Cardiac fibroblast (primary cell): ENCODE measurements at regions not wholly inside any gene's neighbourhood (a gene's known extent, or its start where the extent isn't known, plus 50 kb on each side); places are given as distances from the start of the nearest gene placed in this dataset.

Source experiments
- DNase-seq, 2 donors: peaks; one replicate each; pipeline versions ENCODE4 v3.0.0 to v3.0.0-alpha.2; 2010; ENCODE audit warnings: low read depth in 2 of 2
- H3K4me3 ChIP-seq, 2 donors: replicated peaks in 1 of 2; 1 replicate in 1 of 2; 2 replicates in 1 of 2; pipeline ENCODE4 v1.5.1; 2011; ENCODE audit warnings: low read depth in 2 of 2, low read length in 2 of 2, mild to moderate bottlenecking in 2 of 2, moderate library complexity in 1 of 2
- TF ChIP-seq, protein P1 (sequence below): IDR thresholded peaks from one replicate; pipeline ENCODE4 v1.5.1; 2011; ENCODE audit warnings: low read depth, mild to moderate bottlenecking, low read length, inconsistent platforms

DNA sequence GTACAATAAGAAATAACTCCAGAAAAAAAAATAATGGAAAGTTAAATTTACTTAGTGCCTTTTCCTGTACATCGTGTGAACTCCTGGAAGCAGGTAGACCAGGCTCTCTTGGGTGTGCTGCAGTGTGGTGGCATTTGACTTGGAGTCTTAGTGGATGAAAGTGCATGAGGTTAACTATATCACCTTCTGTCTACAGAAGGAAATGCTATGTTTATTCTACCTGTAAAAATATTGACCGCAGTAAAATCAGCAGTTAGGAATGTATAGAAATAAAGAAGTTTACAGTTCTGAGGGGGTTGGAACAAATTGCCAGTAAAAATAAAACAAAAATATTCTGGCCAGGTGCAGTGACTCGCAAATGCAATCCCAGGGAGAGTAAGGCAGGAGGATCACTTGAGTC is 722.1 kb downstream of the LIG4 start:
- no peak for DNase-seq
- TF ChIP-seq, protein P1, sequence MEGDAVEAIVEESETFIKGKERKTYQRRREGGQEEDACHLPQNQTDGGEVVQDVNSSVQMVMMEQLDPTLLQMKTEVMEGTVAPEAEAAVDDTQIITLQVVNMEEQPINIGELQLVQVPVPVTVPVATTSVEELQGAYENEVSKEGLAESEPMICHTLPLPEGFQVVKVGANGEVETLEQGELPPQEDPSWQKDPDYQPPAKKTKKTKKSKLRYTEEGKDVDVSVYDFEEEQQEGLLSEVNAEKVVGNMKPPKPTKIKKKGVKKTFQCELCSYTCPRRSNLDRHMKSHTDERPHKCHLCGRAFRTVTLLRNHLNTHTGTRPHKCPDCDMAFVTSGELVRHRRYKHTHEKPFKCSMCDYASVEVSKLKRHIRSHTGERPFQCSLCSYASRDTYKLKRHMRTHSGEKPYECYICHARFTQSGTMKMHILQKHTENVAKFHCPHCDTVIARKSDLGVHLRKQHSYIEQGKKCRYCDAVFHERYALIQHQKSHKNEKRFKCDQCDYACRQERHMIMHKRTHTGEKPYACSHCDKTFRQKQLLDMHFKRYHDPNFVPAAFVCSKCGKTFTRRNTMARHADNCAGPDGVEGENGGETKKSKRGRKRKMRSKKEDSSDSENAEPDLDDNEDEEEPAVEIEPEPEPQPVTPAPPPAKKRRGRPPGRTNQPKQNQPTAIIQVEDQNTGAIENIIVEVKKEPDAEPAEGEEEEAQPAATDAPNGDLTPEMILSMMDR, result no peak
- no peak overlapping the region for H3K4me3 ChIP-seq

DNA sequence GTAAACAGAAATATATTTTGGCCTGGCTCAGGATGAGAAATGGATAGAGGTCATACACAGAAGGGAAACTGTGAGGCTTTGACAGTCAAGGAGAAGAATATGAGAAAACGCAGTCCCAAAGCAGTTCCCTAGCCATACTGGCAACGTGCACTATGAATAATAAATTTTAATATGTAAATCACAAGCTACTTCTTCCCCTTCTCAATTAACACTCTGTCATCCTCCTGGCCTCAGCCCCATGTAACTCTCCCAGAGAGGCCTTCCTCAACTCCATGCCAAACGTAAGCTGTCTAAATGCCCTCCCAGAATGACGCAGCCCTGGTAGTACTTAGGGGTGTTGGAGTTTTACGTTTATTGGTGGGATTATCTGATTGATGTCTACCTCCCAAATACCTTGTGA is 732.6 kb downstream of the LIG4 start:
- H3K4me3 ChIP-seq, result no peak overlapping the region
- TF ChIP-seq, protein P1, result no peak
- no peak for DNase-seq

DNA sequence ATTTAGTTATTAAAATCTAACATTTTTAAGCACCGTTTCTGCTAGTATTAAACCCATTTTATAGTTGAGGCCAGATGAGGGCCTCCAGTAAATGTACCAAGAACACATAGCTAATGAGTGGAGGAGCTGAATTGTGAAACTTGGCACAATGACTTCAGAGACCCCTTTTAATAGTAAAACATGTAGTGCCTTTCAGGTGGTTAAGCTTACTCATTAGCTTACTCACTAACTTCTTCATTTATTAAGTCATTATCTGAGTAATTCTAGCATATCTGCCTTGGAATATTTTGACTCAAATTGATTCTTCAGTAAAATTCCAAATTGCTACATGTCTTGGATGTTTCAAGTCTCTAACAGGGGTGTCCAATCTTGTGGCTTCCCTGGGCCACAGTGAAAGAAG is 735.2 kb downstream of the LIG4 start:
- TF ChIP-seq, protein P1, result no peak
- DNase-seq, result no peak
- no peak overlapping the region for H3K4me3 ChIP-seq

DNA sequence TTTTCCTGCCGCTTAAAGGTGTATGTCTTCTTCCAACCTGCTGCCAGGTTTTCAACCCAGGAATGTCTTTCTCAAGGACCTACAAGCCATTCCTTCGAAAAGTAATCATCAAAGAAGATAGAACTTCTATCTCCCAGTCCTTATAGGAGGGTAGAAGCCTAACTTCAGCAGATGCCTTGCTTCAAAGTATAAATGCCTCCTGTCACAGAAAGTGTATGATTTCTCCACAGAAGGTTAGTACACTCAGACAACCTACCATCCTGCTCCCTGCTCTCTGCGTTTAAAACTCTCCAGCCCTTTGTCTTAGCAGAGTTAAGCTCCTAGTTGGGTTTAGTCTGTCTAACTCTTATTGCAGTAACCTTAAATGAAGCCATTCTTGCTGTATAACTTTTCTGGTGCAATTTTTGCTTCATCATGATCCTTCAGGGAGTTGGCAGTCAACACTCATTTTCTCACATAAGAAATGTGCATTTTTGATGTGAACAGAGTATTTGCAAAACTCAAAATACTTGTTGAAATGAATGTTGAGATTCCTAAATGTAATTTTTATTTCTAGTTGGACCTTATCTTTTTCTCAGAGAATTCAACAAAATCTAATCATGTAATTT is 737.5 kb downstream of the LIG4 start:
- peak in 1 of 2 donors; percentile 10 for DNase-seq
- TF ChIP-seq, protein P1, result no peak
- no peak overlapping the region for H3K4me3 ChIP-seq

DNA sequence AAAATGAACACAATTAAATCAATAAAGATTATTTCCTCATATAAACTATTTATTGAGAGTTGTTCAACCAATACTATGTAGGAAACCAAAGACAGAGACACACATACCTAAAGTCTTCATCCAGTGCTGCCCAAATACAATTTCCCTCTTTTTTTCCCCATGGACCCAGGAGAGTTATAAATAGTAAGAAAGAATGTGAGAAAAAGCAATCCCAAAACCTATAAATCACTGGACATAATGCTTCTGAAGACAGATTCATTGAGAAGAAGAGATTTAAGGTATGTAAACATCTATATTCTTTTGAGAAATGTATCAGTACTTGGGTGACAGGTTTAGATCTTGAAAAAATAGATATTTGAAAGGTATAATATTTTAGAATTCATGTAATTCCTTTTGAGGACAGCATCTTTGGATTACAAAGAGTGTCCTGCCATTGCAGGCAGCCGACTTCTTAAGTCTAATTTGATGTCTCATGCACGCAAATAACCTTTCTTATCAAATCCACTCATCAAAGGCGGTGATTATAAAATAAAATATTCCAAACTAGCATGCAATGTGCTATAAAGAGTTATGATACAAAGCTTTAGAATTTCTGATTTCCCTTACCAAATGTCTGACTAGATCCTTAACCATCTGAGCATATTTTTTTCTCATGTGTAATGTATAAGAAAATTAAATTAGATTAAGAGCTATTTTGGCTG is 739.4 kb downstream of the LIG4 start:
- H3K4me3 ChIP-seq, result no peak overlapping the region
- TF ChIP-seq, protein P1, result no peak
- DNase-seq, result no peak

DNA sequence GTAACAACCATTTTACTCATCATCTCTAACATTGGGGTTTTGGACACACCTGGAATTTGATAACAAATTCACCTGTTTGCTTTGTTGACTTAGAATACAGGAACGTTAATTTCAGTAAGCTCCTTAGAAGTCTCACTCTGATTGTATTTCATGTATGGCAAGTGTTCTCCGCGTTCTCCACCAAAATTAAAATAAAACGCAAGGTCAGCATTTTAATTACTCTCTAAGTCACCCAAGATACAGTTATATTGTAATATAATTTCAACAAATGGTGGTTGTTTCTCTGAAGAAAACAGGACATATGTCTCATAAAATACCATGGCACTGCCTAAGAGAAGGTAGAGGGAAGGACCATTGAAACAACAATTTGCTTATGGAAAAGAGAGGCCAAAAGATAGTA is 742.1 kb downstream of the LIG4 start:
- TF ChIP-seq, protein P1, result no peak
- no peak for DNase-seq
- no peak overlapping the region for H3K4me3 ChIP-seq
